Peyer's patch (tissue), 4 donors: ENCODE measurements at regions not wholly inside any gene's neighbourhood (a gene's known extent, or its start where the extent isn't known, plus 50 kb on each side); places are given as distances from the start of the nearest gene placed in this dataset.

Source experiments
- POLR2A ChIP-seq, 2 donors: fragments of 450-650 bp; IDR thresholded peaks; one replicate each; pipeline ENCODE4 v1.5.1; 2017; ENCODE audit warnings: antibody characterized with exemption in 2 of 2, mild to moderate bottlenecking in 2 of 2, moderate library complexity in 2 of 2
- TF ChIP-seq, protein P1 (sequence below), 6 experiments: fragments of 450-650 bp in 4 of 6; fragments of 200-600 bp in 2 of 6; sonication (generic) in 1 of 6; IDR thresholded peaks; one replicate each; pipeline ENCODE4 v1.5.1; 2017 to 2019; ENCODE audit warnings: antibody characterized with exemption in 6 of 6, mild to moderate bottlenecking in 3 of 6, moderate library complexity in 1 of 6

DNA sequence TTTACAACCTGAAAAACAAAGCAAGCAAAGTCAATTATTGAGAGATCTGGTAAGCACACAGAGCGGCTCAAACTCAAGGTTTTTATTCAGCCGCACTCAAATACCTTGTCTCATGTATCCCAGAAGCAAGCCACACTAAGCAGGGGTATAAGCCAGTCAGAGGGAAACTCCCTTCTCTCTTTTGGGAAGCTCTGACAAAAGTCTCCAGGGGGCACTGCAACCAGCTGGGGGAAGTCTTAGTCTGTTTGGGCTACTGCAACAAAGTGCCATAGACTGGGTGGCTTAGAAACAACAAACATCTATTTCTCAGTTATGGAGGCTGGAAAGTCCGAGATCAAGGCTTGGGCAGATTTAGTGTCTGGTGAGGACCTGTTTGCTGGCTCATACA lies 246.0 kb downstream of the ENC1 start:
- TF ChIP-seq, protein P1, sequence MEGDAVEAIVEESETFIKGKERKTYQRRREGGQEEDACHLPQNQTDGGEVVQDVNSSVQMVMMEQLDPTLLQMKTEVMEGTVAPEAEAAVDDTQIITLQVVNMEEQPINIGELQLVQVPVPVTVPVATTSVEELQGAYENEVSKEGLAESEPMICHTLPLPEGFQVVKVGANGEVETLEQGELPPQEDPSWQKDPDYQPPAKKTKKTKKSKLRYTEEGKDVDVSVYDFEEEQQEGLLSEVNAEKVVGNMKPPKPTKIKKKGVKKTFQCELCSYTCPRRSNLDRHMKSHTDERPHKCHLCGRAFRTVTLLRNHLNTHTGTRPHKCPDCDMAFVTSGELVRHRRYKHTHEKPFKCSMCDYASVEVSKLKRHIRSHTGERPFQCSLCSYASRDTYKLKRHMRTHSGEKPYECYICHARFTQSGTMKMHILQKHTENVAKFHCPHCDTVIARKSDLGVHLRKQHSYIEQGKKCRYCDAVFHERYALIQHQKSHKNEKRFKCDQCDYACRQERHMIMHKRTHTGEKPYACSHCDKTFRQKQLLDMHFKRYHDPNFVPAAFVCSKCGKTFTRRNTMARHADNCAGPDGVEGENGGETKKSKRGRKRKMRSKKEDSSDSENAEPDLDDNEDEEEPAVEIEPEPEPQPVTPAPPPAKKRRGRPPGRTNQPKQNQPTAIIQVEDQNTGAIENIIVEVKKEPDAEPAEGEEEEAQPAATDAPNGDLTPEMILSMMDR (IDR thresholded peaks at IDR 0.05): no peak
- no peak for TF ChIP-seq POLR2A (IDR thresholded peaks at IDR 0.05)
